HG03439 (cell line): ENCODE measurements at regions not wholly inside any gene's neighbourhood (a gene's known extent, or its start where the extent isn't known, plus 50 kb on each side); places are given as distances from the start of the nearest gene placed in this dataset.

Experiments
- ATAC-seq: cut with Tn5 transposase; IDR thresholded peaks from one replicate; pipeline ENCODE4 v1.9.1; 2021; ENCODE audit warnings: mild to moderate bottlenecking, moderate library complexity; ENCODE audit not compliant: unreplicated experiment

GRCh38 chr2:200054681-200055468, 99.5 kb downstream of the MAIP1 start:
- no peak for ATAC-seq

DNA sequence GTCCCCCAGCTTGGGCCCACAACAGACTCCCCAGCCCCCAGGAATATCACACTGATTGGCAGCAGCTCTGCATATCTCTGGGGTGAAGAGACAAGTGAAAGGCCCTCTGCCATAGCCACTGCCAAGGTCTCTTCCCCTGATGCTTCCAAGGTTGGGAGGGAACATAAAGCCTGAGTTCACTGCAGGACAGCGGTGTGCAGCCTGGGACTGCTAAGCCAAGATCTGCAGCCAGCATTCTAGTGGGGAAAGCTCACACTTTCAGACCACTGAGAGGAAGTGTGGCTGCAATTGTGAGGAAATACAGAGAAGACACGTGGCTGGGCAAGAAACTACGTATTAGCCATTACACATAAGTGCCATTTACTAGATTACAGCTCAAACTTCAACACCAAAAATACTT, 100.7 kb downstream of the MAIP1 start:
- ATAC-seq, result no peak

GRCh38 chr2:200063155-200063554, 107.8 kb downstream of the MAIP1 start:
- no peak for ATAC-seq

DNA sequence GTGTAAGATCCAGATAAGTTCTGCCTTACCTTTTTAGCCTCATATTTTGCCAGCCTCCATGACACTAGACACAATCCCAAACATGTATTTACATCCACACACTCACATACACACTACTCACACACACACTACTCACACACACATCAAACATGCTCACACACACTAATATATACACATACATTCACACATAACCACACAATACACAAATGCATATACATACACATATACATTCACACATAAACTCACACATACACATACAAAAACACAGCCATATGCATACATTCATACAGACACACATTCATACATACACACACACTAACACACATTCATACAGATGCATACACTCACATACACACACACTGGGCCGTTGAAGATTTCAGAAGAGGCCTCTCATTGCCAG, 109.5 kb downstream of the MAIP1 start:
- no peak for ATAC-seq

GRCh38 chr2:200065477-200065876, 110.1 kb downstream of the MAIP1 start:
- ATAC-seq, result no peak

DNA sequence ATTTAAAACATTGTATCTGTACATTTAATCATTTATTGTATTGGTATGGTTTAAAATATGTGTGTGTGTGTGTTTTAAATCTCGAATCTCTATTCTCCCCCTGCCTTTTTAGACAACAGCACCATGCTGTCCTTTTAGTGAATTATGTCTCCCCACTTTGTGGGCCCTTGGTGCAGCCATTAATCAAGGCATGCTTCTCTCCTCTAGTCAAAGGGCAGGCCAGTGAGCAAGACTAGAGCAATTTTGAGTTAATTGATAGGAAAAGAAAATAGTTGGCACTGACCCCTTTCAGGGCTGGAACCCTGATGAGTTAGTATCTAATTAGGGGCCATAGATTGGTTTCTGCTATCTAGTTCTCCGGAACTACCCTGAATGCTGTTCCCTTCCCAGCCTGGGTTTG, 111.0 kb downstream of the MAIP1 start:
- no peak for ATAC-seq

DNA sequence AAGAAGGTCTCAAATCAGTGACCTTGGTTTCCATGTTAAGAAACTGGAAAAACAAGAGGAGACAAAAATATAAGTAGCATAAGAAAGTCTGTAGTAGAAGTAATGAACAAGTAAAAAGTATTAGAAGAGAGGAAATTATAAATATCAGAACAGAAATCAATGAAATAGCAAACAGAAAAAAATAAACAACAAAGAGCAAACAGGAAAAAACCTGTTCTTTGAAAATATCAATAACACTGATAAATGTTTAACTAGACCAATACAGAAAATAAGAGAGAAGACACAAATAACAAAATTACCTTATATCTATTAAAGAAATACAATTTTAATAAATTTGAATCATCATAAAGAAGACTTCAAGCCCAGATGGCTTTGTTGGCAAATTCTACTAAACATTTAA, 113.3 kb downstream of the MAIP1 start:
- ATAC-seq, result no peak

DNA sequence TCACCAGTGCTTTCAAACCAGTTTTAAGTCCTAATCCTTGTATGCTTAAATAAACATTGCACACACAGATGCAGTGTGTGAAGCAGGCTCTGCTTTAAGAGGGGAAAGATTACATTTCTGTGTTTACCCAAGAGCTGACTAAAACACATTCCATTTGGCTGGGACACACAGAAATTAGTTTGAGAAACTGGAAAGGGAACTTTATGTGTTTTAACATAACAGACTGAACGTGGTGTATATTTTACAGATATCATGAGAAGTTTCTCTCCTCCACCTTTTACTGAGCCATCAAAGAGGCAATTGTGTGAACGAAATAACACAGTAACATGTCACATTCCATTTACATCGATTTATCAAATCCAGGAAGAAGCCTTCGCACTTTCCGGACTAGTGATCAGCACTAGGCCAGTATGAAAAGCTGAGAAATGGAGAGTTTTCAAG, 121.8 kb downstream of the MAIP1 start:
- ATAC-seq, result no peak

- no peak for ATAC-seq
These were observed 122.5 kb downstream of the MAIP1 start for GRCh38 chr2:200077838-200078237.

DNA sequence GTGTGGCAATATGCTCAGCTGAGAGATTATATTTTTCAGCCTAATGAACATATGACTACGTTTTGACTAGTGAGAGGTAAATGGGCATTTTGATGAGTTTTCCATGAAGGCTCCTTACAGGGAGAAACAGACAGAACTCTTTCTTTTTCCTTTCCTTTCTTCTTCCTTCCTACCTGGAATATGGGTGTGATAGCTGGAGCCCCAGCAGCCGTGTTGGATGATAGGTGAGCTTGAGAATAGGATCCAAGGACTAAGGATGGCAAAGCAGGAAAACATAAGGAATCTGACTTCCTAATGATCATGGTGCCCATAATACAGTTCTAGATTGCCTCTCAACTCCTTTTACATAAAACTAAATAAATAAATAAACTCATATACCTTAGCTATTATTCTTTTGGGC, 124.0 kb downstream of the MAIP1 start:
- no peak for ATAC-seq

DNA sequence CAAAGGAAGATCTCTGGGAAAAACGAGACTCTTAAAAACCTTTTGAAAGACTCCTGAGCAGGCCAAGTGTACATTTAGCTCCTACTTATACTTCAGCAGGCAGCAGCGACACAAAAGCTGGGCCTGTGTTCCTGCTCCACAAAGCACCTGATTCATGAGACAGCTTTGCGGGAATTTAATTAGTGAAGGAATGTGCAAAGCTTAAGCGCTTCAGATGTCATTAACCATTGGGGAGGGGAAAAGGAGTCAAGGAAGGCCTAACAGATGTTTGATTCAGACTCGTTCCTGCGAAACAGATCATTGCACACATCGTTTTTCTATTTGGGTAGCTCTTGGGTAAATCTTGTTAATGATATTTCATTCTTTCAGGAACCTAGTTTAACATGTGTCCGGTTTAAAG, 125.9 kb downstream of the MAIP1 start:
- no peak for ATAC-seq

DNA sequence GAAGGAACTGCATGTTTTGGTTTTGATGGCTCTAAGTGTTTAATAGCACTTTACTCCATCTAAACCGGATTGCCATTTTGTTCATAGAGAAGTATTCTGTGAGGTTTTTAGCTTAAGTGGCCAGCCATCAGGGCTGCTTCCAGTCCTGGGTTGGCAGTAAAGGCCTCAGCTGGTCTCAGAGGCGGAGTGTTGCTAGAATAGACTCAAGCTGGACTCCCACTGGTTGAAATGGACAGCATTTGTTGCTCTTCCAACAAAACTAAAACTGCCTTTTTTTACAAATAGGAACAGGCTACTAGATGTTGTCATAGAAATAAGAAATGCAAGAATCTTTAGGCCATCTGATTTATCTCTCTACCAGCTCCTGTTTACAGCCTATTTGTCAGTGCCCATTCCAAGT, 126.4 kb downstream of the MAIP1 start:
- ATAC-seq, result no peak

GRCh38 chr2:200084036-200084435, 128.7 kb downstream of the MAIP1 start:
- no peak for ATAC-seq

DNA sequence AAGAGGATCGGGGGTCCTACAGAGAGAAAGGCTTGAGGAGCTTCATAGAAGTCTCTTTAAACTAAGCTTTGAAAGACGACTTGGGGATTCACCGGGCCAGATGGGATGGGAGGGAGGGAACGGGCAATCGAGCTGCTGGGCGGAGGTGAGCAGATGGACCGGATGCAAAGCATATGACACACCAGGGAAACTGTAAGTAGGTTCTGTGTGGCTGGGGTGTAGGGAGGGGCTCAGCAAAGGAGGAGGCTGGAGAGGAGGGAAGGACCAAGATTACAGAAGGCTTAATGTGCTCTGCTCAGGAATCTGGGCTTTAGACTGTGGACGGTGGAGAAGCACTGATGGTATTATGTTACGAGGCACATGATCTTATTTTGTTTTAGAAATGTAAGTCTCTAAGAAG, 131.5 kb downstream of the MAIP1 start:
- ATAC-seq, result no peak

DNA sequence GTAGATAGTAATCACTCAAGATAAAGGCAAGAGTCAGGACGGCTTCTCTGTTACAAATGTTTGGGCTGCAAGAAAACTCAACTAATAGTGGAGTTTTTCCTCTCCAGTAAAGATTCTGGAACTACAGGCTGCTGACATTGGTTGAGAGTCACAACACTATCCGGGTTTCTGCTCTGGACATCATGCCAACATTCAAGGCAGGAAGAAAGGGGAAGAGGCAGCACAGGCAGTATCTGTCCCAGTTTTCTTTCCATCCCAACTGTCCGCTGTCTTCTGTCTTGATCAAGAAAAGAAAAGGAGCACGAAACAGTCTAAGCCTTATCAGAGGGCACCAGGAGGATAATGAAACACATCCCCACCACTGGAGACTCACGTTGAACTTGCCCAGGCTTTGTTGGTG, 132.1 kb downstream of the MAIP1 start:
- no peak for ATAC-seq

GRCh38 chr2:200089040-200089755, 133.8 kb downstream of the MAIP1 start:
- no peak for ATAC-seq

DNA sequence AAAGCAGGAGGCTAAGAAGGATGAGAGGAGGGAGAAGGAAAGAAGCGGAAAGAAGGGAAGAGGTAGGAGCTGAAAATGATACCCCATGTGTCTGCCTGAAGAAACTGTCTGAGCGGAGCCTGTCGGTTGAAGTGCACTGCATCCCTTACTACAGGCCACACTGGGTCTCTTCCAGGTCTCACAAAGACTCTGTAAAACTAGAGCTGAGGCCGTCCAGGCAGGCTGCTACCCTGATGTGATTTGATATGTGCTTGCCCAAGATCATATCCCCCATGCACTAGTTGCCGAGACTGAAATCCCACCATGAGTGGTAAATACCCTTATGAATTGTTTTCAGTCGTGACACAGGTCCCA, 134.4 kb downstream of the MAIP1 start:
- ATAC-seq, result no peak

DNA sequence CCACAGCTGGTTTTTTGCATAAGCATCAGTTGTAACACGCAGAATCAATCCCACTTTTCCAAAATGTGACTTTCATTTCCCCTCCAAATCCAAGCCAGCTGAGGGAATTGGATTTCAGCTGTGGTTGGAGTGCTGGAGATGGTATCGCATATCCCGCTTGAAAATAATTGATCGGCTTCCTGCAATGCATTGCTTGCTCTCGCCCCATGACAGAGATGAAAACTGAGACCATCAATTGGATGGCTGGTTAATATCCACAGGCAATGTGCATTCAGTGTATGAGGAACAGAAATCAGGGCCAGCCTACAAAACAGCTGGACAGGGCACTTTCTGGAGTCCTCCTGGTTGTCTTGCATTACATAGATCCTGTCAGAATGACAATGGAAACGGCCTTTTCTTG, 135.3 kb downstream of the MAIP1 start:
- no peak for ATAC-seq

DNA sequence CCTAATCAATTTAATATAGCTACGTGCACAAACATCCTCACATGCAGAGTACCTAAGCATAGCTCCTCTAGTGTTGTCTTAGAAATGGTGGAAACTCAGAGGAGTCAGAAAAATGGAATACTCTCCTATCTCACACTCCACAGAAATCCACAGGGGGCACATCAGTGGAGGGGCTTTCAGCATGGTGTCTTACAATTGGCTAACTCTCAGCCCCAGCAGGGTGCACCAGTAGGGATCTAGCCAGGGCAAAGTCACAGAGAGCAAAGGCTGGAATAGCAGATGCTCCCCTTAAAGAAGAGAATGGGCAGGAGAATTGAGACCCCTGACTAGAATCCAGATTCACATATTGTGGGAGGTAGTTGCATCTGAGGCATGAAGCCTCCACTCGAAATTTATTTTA, 135.7 kb downstream of the MAIP1 start:
- ATAC-seq, result no peak

DNA sequence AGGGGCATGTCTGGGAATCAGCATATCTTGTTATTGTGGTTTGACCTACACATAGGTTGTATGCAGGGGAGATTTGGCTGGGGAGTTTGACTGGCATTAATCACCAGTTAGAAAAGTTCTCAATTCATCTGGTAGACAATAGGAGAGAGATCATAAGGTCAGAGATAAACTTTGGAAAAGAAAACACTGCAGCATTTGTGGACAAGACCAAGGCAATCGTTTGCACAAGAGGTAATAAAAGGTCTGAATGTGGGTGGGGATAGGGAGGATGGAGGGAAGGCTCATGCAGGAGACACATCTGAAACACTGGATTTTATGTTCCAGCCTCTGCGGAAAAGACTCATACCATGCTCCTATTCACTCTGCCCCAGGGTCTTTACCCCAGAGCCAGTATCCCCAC, 136.9 kb downstream of the MAIP1 start:
- ATAC-seq, result no peak

GRCh38 chr2:200095436-200095835, 140.1 kb downstream of the MAIP1 start:
- no peak for ATAC-seq

- ATAC-seq, result no peak
These were observed 143.9 kb downstream of the MAIP1 start for GRCh38 chr2:200099256-200099655.

DNA sequence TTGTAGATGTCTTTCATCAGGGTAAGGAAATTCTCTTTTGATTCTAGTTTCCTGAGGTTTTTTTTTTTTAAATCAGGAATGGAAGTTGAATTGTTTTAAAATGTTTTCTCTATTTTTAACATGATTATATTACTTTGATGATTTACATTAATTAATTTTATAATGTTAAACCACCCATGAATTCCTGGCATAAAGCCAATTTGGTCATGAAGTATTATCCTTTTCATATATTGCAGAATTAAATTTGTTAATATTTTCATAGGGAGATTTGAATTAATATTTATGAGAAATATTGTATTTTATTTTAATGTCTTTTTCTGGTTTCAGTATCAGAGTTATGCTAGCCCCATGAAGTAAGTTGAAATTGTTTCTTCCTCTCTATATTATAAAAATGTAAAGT, 144.6 kb downstream of the MAIP1 start:
- ATAC-seq, result no peak
